ENCODE measurements at regions not wholly inside any gene's neighbourhood (a gene's known extent, or its start where the extent isn't known, plus 50 kb on each side); places are given as distances from the start of the nearest gene placed in this dataset.

- DNase-seq (ENCODE audit: low read depth) = no peak
Observed at GRCh38 chr14:36028665-36029064, 147.9 kb downstream of the PTCSC3 start.

GRCh38 chr14:36028218-36028617 is 148.3 kb downstream of the PTCSC3 start:
- no peak for DNase-seq (ENCODE audit: low read depth)

DNA sequence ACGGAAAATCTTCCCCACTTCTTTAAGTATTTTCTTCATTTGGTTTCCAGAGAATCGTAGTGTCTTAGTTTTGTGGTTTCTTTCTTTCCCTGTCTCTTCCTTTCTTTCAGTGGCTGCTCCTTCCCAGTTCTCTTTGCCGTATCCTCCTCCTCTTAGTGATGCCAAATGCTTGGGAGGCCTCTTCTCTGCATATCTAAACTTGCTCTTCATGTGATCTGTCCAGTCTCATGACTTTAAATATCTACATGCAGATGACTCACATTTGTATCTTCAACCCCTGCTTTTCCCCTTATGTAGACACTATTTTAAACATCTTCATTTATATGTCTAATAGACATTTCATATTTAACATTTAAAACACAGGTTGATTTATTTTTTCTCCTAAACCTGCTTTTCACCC is 149.2 kb downstream of the PTCSC3 start:
- no peak for DNase-seq (ENCODE audit: low read depth)

- DNase-seq (ENCODE audit: low read depth) = no peak
Observed at GRCh38 chr14:36022765-36023410, 153.6 kb downstream of the PTCSC3 start.

DNA sequence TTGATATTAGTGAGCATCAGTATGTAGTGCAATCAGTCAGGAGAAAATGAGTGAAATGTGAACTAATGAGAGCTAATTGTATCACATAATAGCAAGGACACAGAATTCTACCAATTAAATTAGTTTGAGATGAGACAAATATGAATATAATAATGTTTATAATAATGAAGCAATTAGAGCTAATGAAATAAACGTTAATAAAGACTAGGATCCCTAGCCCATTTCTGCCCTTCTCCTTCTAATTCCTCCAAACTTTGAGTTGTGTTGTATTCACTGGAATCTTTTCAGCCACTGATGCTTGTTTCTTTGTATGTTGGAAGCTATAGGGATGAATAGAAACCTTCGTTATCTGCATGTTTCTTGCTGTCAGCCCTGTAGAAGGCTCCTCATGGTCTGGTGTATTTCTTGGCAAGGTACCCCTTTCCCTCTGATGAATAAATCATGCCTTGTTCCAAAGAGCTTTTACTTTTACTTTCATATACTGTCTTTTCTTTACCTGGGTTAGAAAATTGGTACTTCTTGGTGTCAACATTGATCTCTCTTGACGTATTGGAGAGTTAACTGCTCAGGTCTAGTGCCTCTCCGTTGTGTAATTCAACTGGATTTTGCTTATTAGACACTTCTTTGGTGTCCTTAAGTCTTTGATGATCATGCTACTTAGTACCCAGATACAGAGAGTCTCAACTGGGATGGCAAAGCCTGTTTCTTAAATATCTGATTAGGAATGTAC is 154.8 kb downstream of the PTCSC3 start:
- DNase-seq (ENCODE audit: low read depth) = no peak

- DNase-seq (ENCODE audit: low read depth) = no peak
Observed at GRCh38 chr14:36021030-36021422, 155.5 kb downstream of the PTCSC3 start.

DNA sequence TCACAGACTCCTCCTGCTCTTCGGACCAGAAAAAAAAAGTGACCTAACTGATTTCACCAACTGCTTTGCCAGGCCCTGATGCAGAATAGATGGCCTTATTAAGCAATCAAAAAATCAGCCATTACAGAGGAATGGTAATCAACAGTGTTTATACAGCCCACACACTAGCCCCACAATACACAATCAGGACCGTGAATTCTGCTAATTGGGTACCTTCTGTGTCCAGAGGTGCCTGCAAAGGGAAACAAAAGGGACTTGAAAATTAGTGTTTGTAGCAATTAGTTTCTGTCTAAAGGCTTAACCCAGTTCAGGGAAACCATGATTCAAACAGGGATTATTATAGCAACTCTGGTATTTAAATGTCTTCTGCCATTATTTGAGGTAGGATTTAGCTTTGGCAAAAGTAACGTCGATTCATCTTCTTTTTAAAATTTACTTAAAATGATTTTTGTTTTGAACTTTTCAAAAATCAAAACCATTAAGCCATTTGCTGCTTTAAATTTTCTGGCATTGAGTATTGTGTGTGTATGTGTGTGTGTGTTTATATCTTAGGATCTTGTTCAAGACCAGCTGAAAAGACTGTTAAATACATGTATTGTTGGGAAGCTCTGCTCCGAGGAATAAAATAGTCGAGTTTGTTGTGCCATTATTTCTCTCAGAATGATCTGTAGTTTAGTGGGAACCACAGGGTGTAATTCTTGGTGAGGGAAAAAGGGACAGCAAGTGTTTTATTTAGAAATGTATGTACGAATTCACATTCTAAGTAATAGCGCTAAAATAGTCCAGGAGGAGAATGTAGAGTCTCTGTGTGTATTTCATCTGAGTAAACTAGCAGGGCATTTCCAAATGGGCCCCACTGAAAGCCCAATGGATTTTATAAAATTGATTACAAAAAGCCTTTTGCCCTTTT is 156.1 kb downstream of the PTCSC3 start:
- DNase-seq (ENCODE audit: low read depth) = no peak

GRCh38 chr14:36019126-36019525 is 157.4 kb downstream of the PTCSC3 start:
- no peak for DNase-seq (ENCODE audit: low read depth)

GRCh38 chr14:36014236-36014635 is 162.3 kb downstream of the PTCSC3 start:
- DNase-seq (ENCODE audit: low read depth) = no peak

- DNase-seq (ENCODE audit: low read depth) = no peak
Observed at GRCh38 chr14:36013483-36013882, 163.0 kb downstream of the PTCSC3 start.

DNA sequence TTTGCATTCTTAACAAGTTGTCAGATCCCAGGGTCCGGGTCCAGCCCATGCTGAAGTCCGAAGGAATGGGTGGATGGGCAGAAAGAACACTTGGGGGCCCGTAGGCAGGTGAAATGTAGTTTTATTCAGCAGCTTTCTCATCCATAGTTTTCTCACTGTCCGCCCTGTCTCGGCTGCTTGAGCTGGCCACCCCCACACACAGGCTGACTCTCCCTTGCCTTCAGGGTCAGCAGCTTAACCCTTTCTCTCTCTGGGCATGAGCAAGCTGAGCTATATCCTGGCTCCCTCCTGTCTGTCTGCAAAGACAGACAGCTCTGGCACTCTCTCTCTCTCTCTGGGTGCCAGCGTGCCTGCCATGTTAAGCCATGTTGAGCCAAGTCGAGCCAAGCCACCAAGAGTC is 163.9 kb downstream of the PTCSC3 start:
- no peak for DNase-seq (ENCODE audit: low read depth)

DNA sequence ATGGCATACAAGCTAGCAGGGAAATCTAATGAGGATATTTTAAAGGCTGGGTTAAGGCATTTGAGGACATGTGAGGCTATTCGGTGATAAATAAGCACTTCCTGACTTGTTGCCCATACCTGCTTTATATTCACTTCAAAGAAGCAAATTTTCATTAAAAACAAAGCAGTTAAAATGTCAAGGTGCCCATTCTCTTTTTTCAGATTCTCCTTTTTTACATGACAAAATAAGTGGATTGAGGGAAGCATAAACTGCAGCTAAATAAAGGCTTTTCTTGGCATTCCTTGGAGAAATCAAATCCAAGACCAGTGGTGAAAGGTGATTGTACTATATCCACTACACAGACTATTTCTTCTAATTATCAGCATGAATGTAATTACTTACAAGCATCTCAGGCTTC is 166.9 kb downstream of the PTCSC3 start:
- DNase-seq (ENCODE audit: low read depth) = no peak

DNA sequence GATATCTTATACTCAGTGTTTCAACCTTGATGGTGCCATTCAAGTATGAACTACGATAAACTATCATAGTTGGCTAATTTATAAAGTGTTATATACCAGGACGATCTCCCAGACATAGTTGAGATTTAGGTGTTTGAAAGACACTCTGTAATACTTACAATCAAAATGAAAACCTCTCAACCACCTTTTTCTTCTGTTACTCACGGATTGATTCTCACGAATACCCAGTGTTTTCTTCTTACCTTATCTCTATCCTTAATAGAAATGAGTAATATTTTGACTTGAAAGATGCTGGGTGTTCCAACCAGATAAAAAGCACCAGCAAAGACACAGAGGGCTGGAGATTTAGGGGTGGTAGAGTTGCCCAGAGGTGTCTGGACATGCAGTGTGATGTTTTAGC is 169.9 kb downstream of the PTCSC3 start:
- DNase-seq (ENCODE audit: low read depth) = no peak

DNA sequence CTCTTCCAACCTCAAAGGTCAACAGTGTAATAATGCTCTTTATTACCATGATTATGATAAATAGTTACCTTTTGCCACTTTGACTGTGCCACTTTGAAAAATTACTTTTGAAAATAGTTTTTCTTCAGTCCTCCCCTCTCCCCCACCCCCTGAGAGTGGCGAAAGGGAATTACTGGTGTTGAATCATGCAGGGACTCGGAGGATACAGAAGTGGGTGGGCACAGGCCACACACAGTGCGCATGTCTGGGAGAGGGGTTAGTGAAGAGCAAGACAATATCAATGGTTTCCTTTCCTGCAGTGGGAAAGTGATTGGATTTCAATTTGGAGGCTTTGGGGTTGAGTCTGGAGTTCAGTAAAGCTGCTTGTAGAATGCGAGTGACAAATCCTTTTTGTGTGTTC is 170.9 kb downstream of the PTCSC3 start:
- DNase-seq (ENCODE audit: low read depth) = no peak

DNA sequence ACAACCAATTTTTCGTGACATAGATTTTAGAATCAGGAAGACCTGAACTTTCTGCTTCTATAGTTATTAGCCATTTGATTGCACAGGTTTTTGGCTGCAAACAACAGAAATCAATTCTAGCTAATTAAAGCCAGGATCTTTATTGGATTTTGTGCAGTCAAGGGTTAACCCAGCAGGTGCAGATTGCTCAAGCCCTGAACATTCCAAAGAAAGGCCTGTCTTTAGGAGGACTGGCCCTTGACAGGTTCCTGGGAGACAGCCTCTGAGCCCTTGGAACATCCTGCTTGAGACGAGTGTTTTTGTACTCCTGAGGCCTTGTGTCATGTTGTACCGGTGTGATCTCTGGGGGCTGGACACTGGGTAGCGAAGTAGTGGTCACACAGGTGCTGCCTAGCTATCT is 174.6 kb downstream of the PTCSC3 start:
- DNase-seq (ENCODE audit: low read depth) = no peak

GRCh38 chr14:35999294-35999693 is 173.2 kb downstream of the BRMS1L start:
- DNase-seq (ENCODE audit: low read depth) = no peak

DNA sequence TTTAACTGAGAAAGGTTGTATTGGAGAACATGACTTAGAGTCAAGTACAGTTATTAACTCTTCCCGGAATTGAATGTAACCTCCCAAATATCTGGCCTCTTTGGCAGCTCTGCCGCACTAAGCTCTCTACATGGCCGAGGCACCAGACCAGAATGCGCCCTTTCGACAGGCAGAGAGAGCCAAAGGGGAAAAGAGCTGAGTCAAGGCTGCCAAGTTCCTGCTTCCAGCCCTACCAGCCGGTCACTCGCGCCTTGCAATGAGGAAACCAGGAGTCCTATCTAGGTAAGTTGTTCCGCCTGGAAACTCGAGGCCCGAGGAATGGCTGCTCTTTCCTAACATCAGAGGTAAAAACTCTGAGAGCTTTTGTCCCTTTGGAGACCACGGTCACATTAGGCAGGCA is 172.2 kb downstream of the BRMS1L start:
- DNase-seq (ENCODE audit: low read depth) = no peak

GRCh38 chr14:35993684-35993960 is 167.5 kb downstream of the BRMS1L start:
- DNase-seq (ENCODE audit: low read depth) = no peak

GRCh38 chr14:35992816-35993683 is 166.9 kb downstream of the BRMS1L start:
- DNase-seq (ENCODE audit: low read depth) = no peak

DNA sequence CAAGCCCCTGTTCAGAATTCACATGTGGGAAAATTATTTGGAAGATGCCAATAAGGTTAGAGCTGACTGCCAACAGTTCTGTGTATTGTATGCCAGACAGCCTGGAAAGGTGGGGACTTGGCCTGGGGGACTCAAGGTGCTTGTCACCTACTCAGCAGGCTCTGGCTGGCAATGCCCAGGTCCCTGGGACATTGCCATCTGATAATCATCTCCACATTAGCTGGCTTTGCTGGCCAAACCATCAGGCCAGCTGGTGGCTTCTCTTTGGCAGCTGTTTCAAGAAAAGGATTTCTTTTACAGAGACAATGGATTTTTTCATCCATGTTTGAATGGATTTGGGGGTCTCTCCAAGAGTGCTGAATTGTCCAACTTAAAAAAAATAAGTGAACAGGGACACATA is 165.2 kb downstream of the BRMS1L start:
- DNase-seq (ENCODE audit: low read depth) = no peak

GRCh38 chr14:35989736-35990135 is 163.6 kb downstream of the BRMS1L start:
- DNase-seq (ENCODE audit: low read depth) = no peak

All from stimulated activated CD8-positive, alpha-beta memory T cell treated with anti-CD3 and anti-CD28 coated beads, Interleukin-4, amount 100 ng/mL, for 24 hours (primary cell).